ENCODE measurements at regions not wholly inside any gene's neighbourhood (a gene's known extent, or its start where the extent isn't known, plus 50 kb on each side); places are given as distances from the start of the nearest gene placed in this dataset.
"Not testable (repeated sequence)": the region's sequence is repeated elsewhere in the genome, so short reads cannot be mapped to it uniquely, and the experiment has no call there.

DNA sequence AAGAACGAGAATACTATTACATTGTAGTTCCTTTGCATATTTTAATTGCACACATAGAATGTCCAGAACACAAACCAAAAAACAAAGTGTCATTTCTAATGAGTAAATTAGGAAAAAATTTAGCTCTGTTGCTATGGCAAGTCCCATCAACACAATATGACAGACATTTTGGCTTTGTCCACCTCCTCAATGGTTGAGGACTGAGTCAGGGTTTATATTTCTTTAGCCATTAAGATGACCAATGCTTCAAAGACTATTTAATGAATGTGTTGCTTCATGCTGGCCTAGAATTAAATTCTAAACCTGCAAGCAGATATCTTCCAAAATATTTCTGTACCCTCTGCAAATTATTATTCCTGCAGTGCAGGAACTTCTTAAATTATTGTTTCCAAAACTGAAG is 719.2 kb downstream of the NTRK3 start:
- intact Hi-C loops (cut with micrococcal nuclease): no loop called here
- TF ChIP-seq, protein P1, sequence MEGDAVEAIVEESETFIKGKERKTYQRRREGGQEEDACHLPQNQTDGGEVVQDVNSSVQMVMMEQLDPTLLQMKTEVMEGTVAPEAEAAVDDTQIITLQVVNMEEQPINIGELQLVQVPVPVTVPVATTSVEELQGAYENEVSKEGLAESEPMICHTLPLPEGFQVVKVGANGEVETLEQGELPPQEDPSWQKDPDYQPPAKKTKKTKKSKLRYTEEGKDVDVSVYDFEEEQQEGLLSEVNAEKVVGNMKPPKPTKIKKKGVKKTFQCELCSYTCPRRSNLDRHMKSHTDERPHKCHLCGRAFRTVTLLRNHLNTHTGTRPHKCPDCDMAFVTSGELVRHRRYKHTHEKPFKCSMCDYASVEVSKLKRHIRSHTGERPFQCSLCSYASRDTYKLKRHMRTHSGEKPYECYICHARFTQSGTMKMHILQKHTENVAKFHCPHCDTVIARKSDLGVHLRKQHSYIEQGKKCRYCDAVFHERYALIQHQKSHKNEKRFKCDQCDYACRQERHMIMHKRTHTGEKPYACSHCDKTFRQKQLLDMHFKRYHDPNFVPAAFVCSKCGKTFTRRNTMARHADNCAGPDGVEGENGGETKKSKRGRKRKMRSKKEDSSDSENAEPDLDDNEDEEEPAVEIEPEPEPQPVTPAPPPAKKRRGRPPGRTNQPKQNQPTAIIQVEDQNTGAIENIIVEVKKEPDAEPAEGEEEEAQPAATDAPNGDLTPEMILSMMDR (IDR thresholded peaks at IDR 0.05): no peak
- H3K27me3 Mint-ChIP-seq: no peaks in the 10 kb centered on the region

DNA sequence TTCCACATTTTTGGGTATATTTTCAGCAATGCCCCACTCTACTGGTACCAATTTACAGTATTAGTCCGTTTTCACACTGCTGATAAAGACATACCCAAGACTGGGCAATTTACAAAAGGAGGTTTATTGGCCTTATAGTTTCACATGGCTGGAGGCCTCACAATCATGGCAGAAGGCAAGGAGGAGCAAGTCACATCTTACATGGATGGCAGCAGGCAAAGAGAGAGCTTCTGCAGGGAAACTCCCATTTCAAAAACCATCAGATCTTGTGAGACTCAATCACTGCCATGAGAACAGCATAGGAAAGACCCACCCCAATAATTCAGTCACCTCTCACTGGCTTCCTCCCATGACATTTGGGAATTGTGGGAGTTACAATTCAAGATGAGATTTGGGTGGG is 722.9 kb downstream of the NTRK3 start:
- intact Hi-C loops (cut with micrococcal nuclease); POLR2A ChIA-PET; ATAC-seq; H3K27me3 Mint-ChIP-seq; H3K36me3 Mint-ChIP-seq (ENCODE audit: low read depth); H3K27ac Mint-ChIP-seq; CTCF ChIA-PET; DNase-seq; H3K4me3 Mint-ChIP-seq; H3K4me1 Mint-ChIP-seq (ENCODE audit: low read depth): not testable (repeated sequence)
- H3K9me3 Mint-ChIP-seq: peaks cover 11% of the 10 kb centered on the region

More for the DNA sequence above, 719.2 kb downstream of the NTRK3 start:
- Mint-ChIP-seq H3K27ac (no peak overlapping the region), H3K36me3 (ENCODE audit: low read depth) (no peaks in the 10 kb centered on the region), H3K9me3 (peaks cover 11% of the 10 kb centered on the region), H3K4me1 (ENCODE audit: low read depth) (no peaks in the 10 kb centered on the region), H3K4me3 (no peak overlapping the region)
- ChIA-PET CTCF (no interaction called here), POLR2A (no interaction called here)
- DNase-seq: no peak
- no peak for ATAC-seq

- H3K9me3 Mint-ChIP-seq: peaks cover 8% of the 10 kb centered on the region
- ATAC-seq (no peak), DNase-seq (no peak)
- peaks cover under 1% of the 10 kb centered on the region for H3K27me3 Mint-ChIP-seq
- intact Hi-C loops (cut with micrococcal nuclease): no loop called here
- ChIA-PET CTCF (no interaction called here), POLR2A (no interaction called here)
- no peaks in the 10 kb centered on the region for H3K36me3 Mint-ChIP-seq (ENCODE audit: low read depth)
- H3K27ac Mint-ChIP-seq: no peak overlapping the region
- TF ChIP-seq, protein P1 (IDR thresholded peaks at IDR 0.05): no peak
- H3K4me1 Mint-ChIP-seq (ENCODE audit: low read depth): no peaks in the 10 kb centered on the region
- no peak overlapping the region for H3K4me3 Mint-ChIP-seq
Observed at GRCh38 chr15:87528873-87529272, 727.7 kb downstream of the NTRK3 start.

DNA sequence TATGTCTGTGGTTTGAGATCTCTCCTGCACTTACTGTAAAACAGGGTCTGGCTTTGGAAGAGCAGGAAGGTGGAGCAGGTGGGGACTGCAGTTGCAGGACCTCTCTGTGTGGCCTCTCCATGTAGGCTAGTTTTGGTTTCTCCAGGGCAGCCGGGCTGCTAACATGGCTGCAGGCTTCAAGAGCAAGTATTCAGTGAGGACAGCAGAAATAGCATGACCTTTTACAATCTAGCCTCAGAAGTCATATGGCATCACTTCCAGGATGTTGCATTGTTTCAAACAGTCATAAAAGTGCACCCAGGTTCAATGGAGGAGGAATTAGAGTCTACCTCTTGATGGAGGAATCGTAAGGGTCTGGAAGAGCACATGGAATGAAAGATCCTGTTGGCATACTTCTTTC is 728.7 kb downstream of the NTRK3 start:
- intact Hi-C loops (cut with micrococcal nuclease): no loop called here
- Mint-ChIP-seq H3K4me1 (ENCODE audit: low read depth) (no peaks in the 10 kb centered on the region), H3K27me3 (peaks cover 2% of the 10 kb centered on the region), H3K27ac (no peak overlapping the region), H3K9me3 (peaks cover 3% of the 10 kb centered on the region), H3K4me3 (no peak overlapping the region), H3K36me3 (ENCODE audit: low read depth) (no peaks in the 10 kb centered on the region)
- DNase-seq (no peak), ATAC-seq (no peak)
- POLR2A ChIA-PET: no interaction called here
- CTCF ChIA-PET: no interaction called here
- TF ChIP-seq, protein P1 (IDR thresholded peaks at IDR 0.05): no peak

GRCh38 chr15:87527416-87527815 is 729.1 kb downstream of the NTRK3 start:
- H3K4me3 Mint-ChIP-seq: no peak overlapping the region
- no peaks in the 10 kb centered on the region for H3K36me3 Mint-ChIP-seq (ENCODE audit: low read depth)
- ChIA-PET CTCF (no interaction called here), POLR2A (no interaction called here)
- DNase-seq (no peak), ATAC-seq (no peak)
- intact Hi-C loops (cut with micrococcal nuclease): no loop called here
- TF ChIP-seq, protein P1 (IDR thresholded peaks at IDR 0.05): no peak
- H3K4me1 Mint-ChIP-seq (ENCODE audit: low read depth): no peaks in the 10 kb centered on the region
- peaks cover 2% of the 10 kb centered on the region for H3K27me3 Mint-ChIP-seq
- H3K9me3 Mint-ChIP-seq: peaks cover 3% of the 10 kb centered on the region
- H3K27ac Mint-ChIP-seq: no peak overlapping the region

DNA sequence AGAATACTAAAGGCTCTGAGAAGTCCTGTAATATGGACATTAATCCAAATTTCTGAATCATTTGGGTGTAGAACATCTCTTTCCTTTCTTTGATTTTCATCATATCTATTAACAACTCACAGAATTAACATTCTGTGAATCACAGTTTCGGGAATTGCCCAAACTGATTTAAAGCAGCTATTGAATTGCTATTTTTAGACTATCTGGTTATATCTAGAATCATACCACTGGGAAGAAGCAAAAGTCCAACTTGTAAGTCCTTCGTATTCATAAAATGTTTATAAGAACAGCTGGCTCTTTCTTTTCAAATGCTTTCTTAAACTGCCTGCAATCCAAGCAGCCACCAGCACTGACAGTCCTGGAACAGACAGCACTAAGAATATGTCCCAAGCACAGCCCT is 733.0 kb downstream of the NTRK3 start:
- TF ChIP-seq, protein P1 (IDR thresholded peaks at IDR 0.05): no peak
- no peak overlapping the region for H3K4me3 Mint-ChIP-seq
- H3K27me3 Mint-ChIP-seq: peaks cover 2% of the 10 kb centered on the region
- ATAC-seq (no peak), DNase-seq (no peak)
- H3K9me3 Mint-ChIP-seq: peaks cover 3% of the 10 kb centered on the region
- H3K27ac Mint-ChIP-seq: no peak overlapping the region
- POLR2A ChIA-PET: no interaction called here
- intact Hi-C loops (cut with micrococcal nuclease): no loop called here
- CTCF ChIA-PET: no interaction called here
- no peaks in the 10 kb centered on the region for H3K4me1 Mint-ChIP-seq (ENCODE audit: low read depth)
- H3K36me3 Mint-ChIP-seq (ENCODE audit: low read depth): no peaks in the 10 kb centered on the region
